NCI-H69 (cell line): ENCODE measurements at regions not wholly inside any gene's neighbourhood (a gene's known extent, or its start where the extent isn't known, plus 50 kb on each side); places are given as distances from the start of the nearest gene placed in this dataset.
"Not testable (repeated sequence)": the region's sequence is repeated elsewhere in the genome, so short reads cannot be mapped to it uniquely, and the experiment has no call there.

Source experiments
- DNase-seq: peaks from one replicate; lab custom pipeline; 2025; lab: John Stamatoyannopoulos, UW

DNA sequence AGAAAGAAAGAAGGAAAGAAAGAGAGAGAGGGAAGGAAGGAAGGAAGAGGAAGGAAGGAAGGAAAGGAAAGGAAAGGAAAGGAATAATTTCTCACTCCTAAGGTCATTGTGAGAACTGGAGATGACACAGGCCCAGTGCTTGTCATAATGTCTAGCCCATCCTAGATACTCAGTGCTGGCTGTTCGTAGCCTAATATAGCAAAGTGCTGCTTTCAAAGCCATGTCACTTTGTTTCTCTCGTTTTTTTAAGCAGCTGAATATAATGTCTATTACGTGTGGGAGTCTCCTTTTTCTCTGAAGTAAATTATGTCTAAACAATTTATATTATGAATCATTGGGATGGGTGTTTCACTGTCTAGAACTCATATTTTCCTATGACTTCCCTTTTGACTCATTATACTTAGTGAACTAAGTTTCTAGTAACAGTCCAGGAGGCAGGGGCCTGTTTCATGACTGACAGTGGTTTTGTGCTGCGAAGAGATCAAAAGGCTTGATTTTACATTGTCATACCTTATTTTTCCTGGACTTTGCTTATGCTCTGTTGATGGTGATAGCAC is 327.0 kb upstream of the ZFP42 start:
- no peak for DNase-seq

GRCh38 chr4:187671521-187671920 is 324.1 kb upstream of the ZFP42 start:
- DNase-seq: not testable (repeated sequence)

DNA sequence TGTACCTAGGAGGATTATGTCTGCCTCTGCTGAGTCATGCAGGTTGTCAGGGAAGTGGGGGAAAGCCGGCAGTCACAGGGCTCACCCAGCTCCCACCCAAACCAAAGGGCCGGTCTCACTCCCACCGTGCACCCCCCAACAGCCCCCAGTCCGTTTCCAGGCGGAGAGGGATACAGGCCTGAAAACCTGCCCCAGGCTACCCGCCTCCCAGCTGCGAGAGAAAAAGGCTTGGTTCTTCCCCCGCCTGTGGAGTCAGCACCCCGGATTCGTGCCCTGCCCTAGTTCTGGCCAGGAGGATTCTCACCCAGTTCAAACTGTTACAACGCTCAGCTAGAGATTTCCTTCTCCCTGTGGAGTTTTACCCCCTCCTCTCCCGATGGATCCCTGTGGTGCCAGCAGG is 323.6 kb upstream of the ZFP42 start:
- DNase-seq: not testable (repeated sequence)

DNA sequence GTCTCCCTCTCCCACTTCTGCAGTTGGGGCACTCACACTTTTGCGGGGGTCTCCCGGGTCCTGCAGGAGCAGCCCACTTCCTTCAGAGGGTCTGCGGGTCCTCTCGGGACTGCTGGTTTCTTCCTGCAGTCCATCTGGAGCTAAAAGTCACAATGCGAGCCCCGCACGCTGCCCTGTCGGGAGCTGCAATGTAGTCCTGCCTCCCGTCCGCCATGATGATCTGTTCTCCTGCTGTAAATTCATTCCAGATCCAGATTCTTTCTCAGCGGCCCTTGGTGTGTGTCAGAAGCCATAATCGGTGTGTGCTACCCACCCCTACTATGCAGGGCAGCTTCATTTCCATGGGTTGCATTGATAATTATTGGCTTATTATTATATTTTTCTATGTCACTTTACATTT is 323.0 kb upstream of the ZFP42 start:
- not testable (repeated sequence) for DNase-seq

DNA sequence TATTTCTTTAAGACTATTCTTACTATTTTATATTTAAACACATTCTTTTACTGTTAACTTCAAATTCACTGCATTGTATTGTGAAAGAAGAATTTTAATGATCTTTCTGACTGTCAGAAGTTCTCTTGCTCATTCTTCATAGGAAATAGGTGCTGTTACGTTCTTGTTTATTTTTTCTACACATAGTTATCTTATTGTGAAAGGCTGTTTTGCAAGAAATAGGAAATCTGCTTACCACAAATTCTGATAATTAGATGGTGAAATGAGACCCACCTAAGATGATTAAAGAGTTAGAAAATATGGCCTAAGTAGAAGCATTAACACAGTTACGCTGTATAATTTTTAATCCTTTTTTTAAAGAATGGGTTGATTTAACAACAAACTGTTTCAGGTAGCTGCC is 316.1 kb upstream of the ZFP42 start:
- no peak for DNase-seq

GRCh38 chr4:187685247-187685646 is 310.3 kb upstream of the ZFP42 start:
- no peak for DNase-seq

DNA sequence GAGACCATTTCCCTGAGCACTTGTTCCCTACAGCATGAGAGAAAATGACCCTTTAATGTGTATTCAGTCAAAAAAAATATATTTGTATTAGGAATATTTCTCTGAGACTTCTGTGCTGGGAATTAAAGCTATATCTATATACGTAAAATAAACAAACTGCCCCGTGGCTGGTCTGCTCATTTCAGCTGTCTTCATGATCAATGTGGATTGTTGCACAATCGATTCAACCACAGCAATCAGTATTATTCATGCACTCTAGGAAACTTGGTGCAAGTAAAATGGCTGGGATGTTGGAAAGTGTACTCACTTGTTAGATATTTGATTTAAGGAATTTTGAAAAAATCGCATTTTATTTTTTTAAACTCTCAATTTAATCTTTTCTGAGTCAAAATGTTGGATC is 307.9 kb upstream of the ZFP42 start:
- DNase-seq: no peak

- no peak for DNase-seq
Measured at GRCh38 chr4:187692626-187693025, 302.9 kb upstream of the ZFP42 start.

GRCh38 chr4:187695531-187695930 is 300.0 kb upstream of the ZFP42 start:
- DNase-seq: not testable (repeated sequence)

DNA sequence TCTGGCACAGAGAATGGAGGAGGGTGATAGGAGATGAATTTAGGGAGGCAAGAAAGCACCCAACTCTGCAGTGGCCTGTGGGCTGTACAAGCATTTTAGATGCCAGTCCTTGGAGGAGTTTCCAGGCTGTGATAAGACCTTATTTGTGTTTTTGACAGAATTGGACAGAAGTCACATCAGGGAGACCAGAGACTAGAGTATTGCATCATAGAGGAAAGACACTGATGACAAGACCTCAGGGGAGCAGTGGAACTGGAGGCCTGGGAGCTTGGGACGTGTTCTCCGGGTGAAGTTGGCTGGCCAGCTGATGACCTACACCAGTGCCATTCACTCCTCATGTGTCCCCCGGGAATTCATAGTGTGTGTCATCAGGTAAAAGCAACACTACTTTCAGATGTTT is 284.0 kb upstream of the ZFP42 start:
- no peak for DNase-seq

DNA sequence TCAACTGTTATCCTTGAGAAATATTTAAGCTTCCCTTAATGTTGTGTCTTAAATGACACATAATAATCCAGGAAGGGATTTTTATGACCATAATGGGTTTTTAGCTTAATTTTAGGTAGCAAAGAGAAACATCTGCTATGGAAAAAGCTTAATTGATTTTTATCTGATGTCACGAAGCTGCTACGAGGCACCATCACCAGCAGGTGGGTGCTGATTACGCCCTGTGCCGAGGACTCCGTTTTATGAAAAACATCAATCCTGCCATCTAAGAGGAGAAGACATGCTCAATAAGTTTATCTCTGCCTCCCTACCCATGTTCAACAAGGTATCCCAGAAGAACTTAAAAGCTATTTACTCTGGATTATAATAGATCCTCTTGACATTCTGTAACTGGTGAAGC is 280.6 kb upstream of the ZFP42 start:
- DNase-seq: peak; percentile 8

- DNase-seq: peak; percentile 2
Measured at GRCh38 chr4:187715466-187715865, 280.1 kb upstream of the ZFP42 start.

DNA sequence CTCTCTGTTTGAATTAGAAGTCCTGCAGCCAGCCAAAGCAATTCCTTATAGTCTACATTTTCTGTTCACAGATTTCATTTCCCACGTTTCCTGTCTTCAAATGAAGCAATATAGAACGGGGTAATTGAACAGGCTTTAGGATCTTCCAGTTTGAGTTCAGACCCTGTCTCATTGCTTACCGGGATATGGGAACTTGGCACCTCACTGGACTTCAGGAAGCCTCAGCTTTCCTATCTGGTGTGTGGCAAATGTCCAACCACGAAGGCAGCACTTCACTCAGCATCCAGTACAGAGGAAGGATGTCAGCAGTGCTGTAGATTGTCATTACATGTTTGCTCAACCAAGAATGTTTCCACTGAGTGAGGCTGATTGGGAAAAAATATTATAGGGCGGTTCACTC is 271.1 kb upstream of the ZFP42 start:
- no peak for DNase-seq

- DNase-seq: peak; percentile 25
Measured at GRCh38 chr4:187726485-187726884, 269.1 kb upstream of the ZFP42 start.

DNA sequence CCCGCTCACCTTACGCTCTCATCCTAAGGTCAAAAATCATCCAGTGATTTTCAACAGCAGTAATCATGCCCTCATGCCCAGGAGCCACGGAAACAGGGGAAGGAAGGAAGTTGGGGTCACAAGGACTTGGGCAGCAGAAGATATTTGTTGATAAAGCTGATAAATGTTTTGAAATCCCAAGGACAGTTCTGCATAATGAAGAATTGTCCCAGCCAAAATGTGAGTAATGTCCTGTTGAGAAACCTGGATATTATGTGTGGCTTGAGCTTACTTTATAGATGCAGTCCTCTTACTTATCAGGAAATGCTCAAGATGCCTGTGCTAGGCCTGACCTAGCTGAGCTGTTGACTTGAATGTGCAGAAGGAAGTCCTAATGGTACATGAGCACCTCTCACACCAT is 263.0 kb upstream of the ZFP42 start:
- no peak for DNase-seq

GRCh38 chr4:187739771-187740170 is 255.8 kb upstream of the ZFP42 start:
- DNase-seq: no peak

DNA sequence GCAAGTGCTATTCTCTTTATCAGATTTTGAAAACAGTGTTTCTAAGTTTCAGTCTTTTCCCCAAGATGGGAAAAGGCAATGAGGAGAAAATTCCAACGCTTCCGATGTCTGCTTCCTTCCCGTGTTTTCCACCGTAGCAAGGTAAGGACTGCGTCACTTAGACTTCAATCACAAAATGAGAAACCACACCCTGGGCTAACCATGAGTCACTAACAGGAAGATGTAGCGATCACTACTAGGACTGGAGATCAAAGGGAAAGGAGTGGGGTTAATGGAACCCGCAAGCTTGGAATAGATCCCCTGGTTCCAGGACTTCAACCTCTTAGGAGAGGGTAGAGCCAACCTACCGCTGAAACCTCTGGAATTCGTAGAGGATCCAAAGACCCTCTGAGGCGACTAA is 250.7 kb upstream of the ZFP42 start:
- no peak for DNase-seq

DNA sequence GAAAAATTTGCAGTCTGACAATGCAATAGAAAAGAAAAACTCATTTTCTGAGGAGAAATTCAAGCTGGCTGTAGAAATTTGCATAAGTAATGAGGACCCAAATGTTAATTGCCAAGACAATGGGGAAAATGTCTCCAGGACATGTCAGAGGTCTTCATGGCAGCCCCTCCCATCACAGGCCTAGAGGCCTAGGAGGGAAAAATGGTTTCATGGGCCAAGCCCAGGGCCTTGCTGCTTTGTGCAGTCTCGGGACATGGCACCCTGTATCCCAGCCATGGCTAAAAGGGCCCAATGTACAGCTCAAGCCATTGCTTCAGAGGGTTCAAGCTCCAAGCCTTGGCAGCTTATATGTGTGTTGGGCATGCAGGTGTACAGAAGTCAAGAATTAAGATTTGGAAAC is 244.9 kb upstream of the ZFP42 start:
- not testable (repeated sequence) for DNase-seq

DNA sequence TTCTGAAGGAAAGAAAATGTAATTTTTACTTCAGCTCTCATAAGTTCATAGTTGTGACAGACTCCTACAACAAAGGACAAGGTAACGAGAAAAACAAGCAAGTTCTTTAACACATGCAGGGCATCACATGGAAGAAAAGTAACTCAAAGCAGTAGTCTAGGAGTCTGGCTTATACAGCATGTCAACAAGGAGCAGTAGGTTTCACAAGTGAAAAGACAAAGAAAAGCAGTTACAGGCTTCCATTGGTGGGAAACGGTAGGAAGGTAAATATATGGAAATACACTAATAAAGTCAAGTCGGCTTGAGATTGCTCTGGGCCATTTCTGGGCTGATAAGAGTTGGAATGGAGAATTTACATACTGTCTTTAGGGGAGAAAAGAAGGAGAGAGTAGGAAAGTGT is 228.4 kb upstream of the ZFP42 start:
- DNase-seq: no peak

GRCh38 chr4:187767687-187768086 is 227.9 kb upstream of the ZFP42 start:
- peak; percentile 1 for DNase-seq

DNA sequence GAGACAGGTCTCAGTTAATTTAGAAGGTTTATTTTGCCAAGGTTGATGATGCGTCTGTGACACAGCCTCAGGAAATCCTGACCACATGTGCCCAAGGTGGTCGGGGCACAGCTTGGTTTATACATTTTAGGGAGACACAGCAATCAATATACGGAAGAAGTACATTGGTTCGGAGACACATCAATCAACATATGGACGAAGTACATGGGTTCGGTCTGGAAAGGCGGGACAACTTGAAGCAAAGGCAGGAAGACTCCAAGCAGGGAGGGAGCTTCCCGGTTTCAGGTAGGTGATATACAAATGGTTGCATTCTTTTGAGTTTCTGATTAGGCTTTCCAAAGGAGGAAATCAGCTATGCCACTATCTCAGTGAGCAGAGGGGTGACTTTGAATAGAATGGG is 225.2 kb upstream of the ZFP42 start:
- DNase-seq: no peak

- DNase-seq: no peak
Measured at GRCh38 chr4:187777954-187778353, 217.6 kb upstream of the ZFP42 start.

DNA sequence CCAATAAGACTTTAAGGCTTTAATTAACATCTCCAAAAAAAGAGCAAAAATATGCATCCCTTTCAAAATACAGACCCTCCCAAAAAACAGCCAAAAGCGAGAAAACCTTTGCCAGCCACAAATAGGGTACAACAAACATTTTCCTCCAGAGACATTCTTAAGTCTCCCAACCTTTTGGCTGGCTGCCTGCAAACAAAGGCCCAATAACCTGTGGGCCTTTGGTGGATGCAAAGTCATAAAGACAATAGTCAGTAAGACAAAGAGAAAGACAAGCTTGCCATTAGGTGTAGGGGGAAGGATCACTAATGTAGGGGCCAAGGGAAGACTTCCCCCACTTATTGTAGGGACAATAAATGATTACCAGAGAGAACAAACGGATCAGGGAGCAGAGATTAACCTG is 215.5 kb upstream of the ZFP42 start:
- DNase-seq: peak; percentile 3

- no peak for DNase-seq
Measured at GRCh38 chr4:187782286-187782824, 213.2 kb upstream of the ZFP42 start.

GRCh38 chr4:187786190-187786589 is 209.4 kb upstream of the ZFP42 start:
- no peak for DNase-seq
